RPMI8226 (cell line): ENCODE measurements at regions not wholly inside any gene's neighbourhood (a gene's known extent, or its start where the extent isn't known, plus 50 kb on each side); places are given as distances from the start of the nearest gene placed in this dataset.
"Not testable (repeated sequence)": the region's sequence is repeated elsewhere in the genome, so short reads cannot be mapped to it uniquely, and the experiment has no call there.

ENCODE experiments used
- DNase-seq: peaks from one replicate; pipeline ENCODE4 v3.0.0-alpha.2; 2015

DNA sequence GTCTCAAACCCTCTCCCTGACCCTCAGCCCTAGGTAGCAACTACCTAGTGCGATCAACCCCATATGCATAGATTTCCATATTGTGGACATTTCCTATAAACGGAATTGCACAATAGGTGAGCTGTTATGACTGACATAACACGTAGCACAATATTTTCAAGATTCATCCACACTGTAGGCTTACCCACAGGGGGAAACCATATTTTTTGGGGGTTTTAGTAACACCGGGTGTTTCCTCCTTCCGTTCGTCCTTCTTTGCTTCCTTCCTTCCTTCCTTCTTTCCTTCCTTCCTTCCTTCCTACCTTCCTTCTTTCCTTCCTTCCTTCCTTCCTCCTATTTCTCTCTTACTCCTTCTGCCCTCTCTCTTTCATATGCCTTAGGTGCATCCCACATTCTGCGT is 524.2 kb downstream of the CWH43 start:
- not testable (repeated sequence) for DNase-seq

GRCh38 chr4:49511353-49511752 is 525.3 kb downstream of the CWH43 start:
- DNase-seq, result peak; percentile 30

DNA sequence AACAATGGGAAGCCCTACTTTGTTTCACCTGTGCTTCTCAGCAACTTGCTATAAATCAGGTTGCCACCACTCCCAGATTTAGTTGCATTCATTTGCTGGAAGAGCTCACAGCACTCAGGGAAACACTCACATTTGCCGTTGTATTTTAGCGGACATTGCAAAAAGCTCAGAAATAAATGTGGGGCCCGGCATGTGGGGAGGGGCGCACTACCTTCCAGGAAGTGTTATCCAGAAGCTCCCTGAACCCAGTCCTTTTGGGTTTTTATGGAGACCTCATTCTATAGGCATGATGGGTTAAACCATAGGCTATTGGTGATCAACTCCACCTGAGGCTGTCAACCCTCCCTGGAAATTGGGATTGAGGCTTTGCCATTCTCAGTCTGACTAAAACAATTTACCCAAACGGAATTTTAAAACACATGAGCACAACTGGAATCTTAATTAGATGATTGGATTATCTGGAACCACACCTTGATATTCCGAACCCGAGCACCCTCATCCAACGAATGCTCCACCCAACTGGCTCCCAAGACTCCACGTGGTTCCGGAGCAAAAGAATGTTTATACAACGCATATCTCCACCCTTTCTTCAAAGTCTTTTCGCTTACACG is 525.9 kb downstream of the CWH43 start:
- peak; percentile 2 for DNase-seq

- DNase-seq, result peak; percentile 36
These were observed 526.8 kb downstream of the CWH43 start for GRCh38 chr4:49512641-49513545.

- not testable (repeated sequence) for DNase-seq
These were observed 527.6 kb downstream of the CWH43 start for GRCh38 chr4:49513546-49514115.

- DNase-seq, result peak; percentile 11
These were observed 528.2 kb downstream of the CWH43 start for GRCh38 chr4:49514171-49514699.

DNA sequence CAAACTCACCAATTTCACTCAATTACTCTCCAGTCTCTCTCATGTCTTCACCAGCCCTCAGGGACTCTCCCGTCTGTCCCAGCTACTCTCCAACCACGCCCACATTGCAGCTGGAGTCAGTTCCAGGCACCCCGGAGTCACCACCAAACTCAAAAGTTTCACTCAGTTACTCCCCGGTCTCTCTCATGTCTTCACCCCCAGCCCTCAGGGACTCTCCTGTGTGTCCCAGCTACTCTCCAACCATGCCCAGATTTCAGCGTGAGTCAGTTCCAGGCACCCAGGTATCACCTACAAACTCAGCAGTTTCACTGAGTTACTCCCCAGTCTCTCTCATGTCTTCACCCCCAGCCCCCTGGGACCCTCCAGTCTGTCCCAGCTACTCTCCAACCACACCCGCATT is 528.8 kb downstream of the CWH43 start:
- peak; percentile 5 for DNase-seq

- DNase-seq, result peak; percentile 2
These were observed 529.2 kb downstream of the CWH43 start for GRCh38 chr4:49515241-49515640.

DNA sequence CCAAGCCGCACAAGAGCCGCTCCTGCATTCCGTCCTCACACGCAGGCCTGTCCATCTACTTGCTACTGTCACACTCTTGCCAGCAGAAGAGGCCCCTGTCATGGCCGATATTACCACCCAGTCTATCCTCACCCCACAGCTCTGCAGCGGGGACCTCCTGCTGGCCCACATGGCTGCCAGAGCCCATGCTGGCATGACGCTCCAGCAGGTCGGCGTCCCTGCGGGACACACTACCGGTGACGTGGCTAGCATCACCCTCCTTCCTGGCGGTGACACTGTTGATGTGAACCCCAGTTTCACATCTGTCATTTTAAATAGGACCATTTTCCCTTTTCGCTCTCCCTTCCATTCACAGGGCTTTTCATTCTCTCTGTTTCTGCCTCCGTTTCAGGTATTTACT is 530.0 kb downstream of the CWH43 start:
- not testable (repeated sequence) for DNase-seq

DNA sequence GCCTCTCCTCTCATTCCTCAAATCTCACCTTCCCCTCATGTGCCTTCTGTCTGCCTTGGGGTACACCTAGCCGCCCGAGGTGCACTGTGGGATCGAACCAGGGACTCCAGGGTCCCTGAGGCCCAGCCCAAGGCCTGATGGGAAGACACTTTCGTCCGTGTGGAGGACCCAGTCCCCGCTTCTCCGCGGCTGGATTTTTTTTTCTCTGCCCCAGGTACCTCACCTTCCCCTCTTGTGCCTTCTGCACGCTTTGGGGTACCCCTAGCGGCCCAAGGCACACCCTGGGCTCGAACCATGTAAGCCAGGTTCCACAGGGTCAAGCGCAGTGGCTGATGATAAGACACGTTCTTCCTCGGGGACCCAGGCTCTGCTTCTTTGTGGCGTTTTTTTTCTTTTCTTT is 530.7 kb downstream of the CWH43 start:
- no peak for DNase-seq

GRCh38 chr4:49517485-49518205 is 531.6 kb downstream of the CWH43 start:
- DNase-seq, result not testable (repeated sequence)

GRCh38 chr4:49519150-49520035 is 533.3 kb downstream of the CWH43 start:
- DNase-seq, result not testable (repeated sequence)

GRCh38 chr4:49523816-49524765 is 538.0 kb downstream of the CWH43 start:
- DNase-seq, result not testable (repeated sequence)

DNA sequence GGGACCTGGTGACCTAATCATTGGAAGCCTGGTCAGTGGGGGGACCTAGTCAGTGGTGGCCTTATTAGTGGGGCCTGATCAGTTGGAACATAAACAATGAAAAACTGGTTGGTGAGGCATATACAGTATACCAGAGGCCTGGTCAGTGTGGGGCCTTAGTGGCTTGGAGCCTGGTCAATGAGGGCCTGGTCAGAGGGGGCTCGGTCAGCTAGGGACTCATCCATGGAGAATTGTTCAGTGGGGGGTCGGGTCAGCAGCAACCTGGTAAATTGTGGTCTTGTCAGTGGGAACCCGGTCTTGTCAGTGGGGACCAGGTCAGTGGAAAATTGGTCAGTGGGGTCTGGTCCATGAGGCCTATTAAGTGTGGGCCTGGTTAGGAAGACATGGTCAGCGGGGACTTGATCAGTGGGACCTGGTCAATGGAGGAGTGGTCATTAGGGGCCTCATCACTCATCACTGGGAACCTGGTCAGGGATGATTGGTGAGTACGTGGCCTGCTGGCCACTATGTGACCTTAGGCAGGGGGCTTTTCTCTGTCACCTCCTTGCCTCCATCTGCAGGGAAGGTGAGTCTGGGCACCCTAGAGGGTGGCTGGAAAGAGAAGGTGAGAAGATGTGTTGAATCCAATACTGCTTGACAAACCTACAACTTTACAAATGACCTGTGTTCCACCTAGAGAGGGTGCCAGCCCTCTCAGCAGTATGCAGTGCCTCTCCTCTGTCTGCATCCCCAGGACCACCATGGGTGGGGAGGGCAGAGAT is 573.0 kb downstream of the CWH43 start:
- DNase-seq, result not testable (repeated sequence)

DNA sequence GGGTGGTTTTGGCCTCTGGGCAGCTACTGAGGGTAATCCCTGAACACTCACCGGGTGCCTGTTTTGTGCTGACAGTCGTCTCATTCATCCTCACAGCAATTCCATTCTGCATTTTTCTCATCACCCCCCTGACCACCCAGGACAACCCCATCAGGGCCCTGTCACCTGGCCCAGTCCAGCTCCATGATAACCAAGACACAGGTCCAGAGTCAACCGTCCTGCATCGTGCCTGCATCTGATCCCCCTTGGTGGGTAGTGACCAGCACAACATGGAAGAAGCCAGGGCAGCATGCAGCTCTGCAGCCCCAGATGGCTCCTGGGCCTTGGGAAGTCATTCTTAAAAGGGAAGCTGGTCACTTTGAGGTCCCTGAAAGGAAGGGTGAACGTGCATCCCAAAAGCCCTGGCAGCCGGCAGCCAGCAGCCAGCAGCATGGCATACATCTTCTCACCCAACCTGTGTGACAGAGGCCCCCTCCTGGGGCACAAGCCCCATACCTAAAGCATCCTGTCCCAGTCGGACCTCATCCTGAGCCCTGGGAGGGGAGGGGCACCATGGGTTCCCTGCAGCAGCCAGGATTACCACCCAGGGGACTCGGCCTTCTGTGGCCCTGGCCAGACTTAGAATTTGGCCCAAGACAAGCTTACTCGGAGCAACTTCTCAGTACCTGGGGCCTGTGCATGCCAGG is 574.2 kb downstream of the CWH43 start:
- not testable (repeated sequence) for DNase-seq

DNA sequence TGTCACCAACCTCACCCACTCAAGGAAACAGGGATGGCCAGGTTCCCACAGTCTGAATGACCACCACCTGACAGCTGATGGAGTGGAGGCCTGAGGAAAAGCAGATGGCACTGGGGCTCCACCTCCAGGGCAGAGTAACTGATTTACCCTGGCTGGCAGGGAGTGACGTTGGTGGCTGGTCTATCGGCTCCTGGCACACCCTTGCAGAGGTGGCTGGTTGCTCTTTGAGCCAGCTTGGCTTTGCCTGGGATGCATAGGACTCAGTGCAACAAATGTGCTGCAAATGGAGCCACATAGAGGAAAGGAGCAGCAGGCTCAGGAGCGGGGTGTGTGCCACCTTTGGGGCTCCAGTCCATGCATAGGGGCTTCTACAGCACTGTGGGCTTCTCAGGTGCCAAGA is 574.8 kb downstream of the CWH43 start:
- not testable (repeated sequence) for DNase-seq

- not testable (repeated sequence) for DNase-seq
These were observed 584.2 kb downstream of the CWH43 start for GRCh38 chr4:49570248-49570647.

- DNase-seq, result not testable (repeated sequence)
These were observed 587.7 kb downstream of the CWH43 start for GRCh38 chr4:49573666-49574215.

- DNase-seq, result not testable (repeated sequence)
These were observed 589.2 kb downstream of the CWH43 start for GRCh38 chr4:49575250-49575649.
